ENCODE measurements at regions not wholly inside any gene's neighbourhood (a gene's known extent, or its start where the extent isn't known, plus 50 kb on each side); places are given as distances from the start of the nearest gene placed in this dataset.

- ATAC-seq, result peak; percentile 35
- 60 to 100% methylated on average over 2 of the region's 13 CpGs for WGBS, 2 donors (ENCODE audit: low coverage in 1 of 2)
- TF ChIP-seq POLR2AphosphoS5 (IDR thresholded peaks at IDR 0.05), result no peak
- Histone ChIP-seq H3K36me3 (no peaks in the 10 kb centered on the region), H3K27me3 (no peaks in the 10 kb centered on the region), H3K4me3 (no peak overlapping the region), H3K27ac (peak overlapping the region in 1 of 4 donors; percentile 39), H3K4me1 (no peaks in the 10 kb centered on the region), H3K9me3 (no peaks in the 10 kb centered on the region)
These were observed 112.5 kb upstream of the SLC44A3 start for GRCh38 chr1:94707321-94708298.

- Histone ChIP-seq H3K36me3 (no peaks in the 10 kb centered on the region), H3K27me3 (no peaks in the 10 kb centered on the region), H3K27ac (peak overlapping the region in 3 of 4 donors; percentile 25 to 64 (median 32)), H3K9me3 (no peaks in the 10 kb centered on the region), H3K4me3 (no peak overlapping the region), H3K4me1 (no peaks in the 10 kb centered on the region)
- peak; percentile 61 for TF ChIP-seq POLR2AphosphoS5 (IDR thresholded peaks at IDR 0.05)
- TF ChIP-seq EP300 (IDR thresholded peaks at IDR 0.05), result no peak
- no peak for TF ChIP-seq CTCF (IDR thresholded peaks at IDR 0.05)
- peak; percentile 91 for ATAC-seq
- WGBS, 2 donors (ENCODE audit: low coverage in 1 of 2), result 57% methylated on average over 1 of the region's 1 CpG; no CpG with 5 or more reads in 1 of the 2 donors
These were observed 117.7 kb upstream of the SLC44A3 start for GRCh38 chr1:94702442-94702815.

DNA sequence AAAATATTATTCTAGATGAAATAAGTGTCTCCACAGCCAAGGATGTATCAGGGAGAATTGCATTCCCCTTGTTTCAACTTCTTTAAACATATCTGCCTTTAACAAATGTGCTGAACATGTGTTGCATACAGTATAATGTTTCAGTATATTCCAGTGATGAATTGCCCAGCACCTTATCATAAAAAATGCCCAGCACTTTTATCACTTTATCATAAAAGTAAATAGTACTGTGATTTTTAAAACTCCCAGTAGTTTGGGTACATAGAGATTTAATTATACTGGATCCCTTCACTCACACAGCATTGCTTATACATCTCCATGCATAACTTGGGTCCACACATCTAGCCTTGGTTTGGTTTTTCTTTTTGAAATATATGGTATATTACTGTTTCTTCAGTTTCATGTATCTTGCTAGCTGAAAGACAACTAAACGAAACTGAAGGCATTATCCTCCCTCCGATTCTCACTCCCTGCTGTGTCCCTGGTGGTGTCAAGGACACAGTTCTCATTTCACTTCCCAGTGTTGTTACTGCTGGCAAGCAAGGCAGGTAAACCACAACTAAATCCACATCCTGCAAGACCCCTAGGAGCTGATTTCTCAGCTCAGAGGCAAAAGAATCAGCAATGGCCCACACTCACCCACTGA lies 118.2 kb upstream of the SLC44A3 start:
- Histone ChIP-seq H3K4me1 (no peaks in the 10 kb centered on the region), H3K27me3 (no peaks in the 10 kb centered on the region), H3K36me3 (no peaks in the 10 kb centered on the region), H3K27ac (peak overlapping the region in 3 of 4 donors; percentile 25 to 64 (median 32)), H3K9me3 (no peaks in the 10 kb centered on the region), H3K4me3 (no peak overlapping the region)
- 84 to 100% methylated on average over 1 to 2 of the region's 2 CpGs for WGBS, 2 donors (ENCODE audit: low coverage in 1 of 2)
- TF ChIP-seq EP300 (IDR thresholded peaks at IDR 0.05) (no peak), CTCF (IDR thresholded peaks at IDR 0.05) (no peak), POLR2AphosphoS5 (IDR thresholded peaks at IDR 0.05) (no peak), POLR2A (IDR thresholded peaks at IDR 0.05) (no peak)
- no peak for ATAC-seq

DNA sequence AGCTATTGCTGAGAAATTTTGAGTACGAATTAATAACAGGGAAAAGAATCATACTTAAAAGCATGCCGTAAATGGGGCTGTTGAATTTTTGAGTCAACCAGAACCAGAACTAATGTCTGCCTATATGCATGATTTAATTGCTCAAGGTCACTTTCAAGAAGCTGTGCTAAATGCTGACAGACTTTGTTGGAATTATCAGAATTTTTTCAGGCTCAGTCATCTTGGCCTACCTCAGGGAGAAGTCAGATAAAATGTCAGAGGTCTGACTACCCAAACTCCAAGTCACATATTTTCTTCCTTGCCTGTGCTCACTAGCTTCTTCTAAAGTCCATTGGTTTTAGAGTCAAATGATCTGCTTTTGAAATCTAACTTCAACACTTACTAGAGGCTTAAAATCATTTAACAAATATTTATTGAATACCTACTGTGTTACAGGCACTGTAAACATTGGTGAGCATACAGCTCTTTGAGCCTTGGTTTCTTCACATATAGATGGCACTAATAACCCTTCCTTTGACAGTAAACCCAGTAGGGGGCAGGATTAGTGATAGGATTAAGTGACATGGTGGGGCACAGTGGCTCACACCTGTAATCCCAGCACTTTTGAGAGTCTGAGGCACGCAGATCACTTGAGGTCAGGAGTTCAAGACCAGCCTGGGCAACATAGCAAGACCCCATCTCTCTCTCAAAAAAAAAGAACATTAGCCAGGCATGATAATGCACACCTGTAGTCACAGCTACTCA lies 121.2 kb upstream of the SLC44A3 start:
- Histone ChIP-seq H3K9me3 (no peaks in the 10 kb centered on the region), H3K4me3 (no peak overlapping the region), H3K27me3 (no peaks in the 10 kb centered on the region), H3K36me3 (no peaks in the 10 kb centered on the region), H3K4me1 (no peaks in the 10 kb centered on the region), H3K27ac (no peak overlapping the region)
- 29 to 97% methylated on average over 2 to 3 of the region's 3 CpGs for WGBS, 2 donors (ENCODE audit: low coverage in 1 of 2)
- ATAC-seq, result peak; percentile 20
- TF ChIP-seq CTCF (IDR thresholded peaks at IDR 0.05) (no peak), EP300 (IDR thresholded peaks at IDR 0.05) (no peak), POLR2AphosphoS5 (IDR thresholded peaks at IDR 0.05) (peak; percentile 13), POLR2A (IDR thresholded peaks at IDR 0.05) (no peak)

GRCh38 chr1:94698356-94698755 lies 121.8 kb upstream of the SLC44A3 start:
- WGBS, 2 donors (ENCODE audit: low coverage in 1 of 2), result 68 to 70% methylated on average over 2 of the region's 2 CpGs
- TF ChIP-seq POLR2AphosphoS5 (IDR thresholded peaks at IDR 0.05) (no peak), POLR2A (IDR thresholded peaks at IDR 0.05) (no peak), CTCF (IDR thresholded peaks at IDR 0.05) (no peak), EP300 (IDR thresholded peaks at IDR 0.05) (no peak)
- Histone ChIP-seq H3K27me3 (no peaks in the 10 kb centered on the region), H3K36me3 (no peaks in the 10 kb centered on the region), H3K27ac (no peak overlapping the region), H3K4me1 (no peaks in the 10 kb centered on the region), H3K4me3 (no peak overlapping the region), H3K9me3 (no peaks in the 10 kb centered on the region)
- no peak for ATAC-seq
